ENCODE measurements at regions not wholly inside any gene's neighbourhood (a gene's known extent, or its start where the extent isn't known, plus 50 kb on each side); places are given as distances from the start of the nearest gene placed in this dataset.

DNA sequence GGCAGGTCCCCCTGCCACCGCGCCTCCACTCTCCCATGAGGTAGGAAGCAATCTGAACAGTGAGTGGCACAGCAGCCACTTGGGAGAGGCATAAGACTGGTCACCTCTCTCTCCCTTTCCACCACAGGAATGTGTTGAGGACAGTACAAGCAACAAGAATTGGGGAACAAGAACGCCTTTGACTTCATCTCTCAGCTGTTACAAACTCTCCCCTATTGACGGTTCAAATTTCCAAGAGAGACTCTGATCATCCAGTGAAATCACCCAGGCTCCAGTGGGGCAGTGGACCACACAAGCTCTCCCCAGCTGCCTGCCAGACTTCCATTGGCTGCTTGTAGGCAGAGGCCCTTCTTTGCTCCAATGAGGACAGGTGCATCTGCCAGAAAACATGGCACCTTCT, 249.9 kb upstream of the JUN start:
- no peak overlapping the region for H3K4me3 ChIP-seq (ENCODE audit: low read depth, low read length)
- no peak for DNase-seq (ENCODE audit: low read depth)

GRCh38 chr1:59034925-59035324, 251.1 kb upstream of the JUN start:
- H3K4me3 ChIP-seq (ENCODE audit: low read depth, low read length): no peak overlapping the region
- no peak for DNase-seq (ENCODE audit: low read depth)

DNA sequence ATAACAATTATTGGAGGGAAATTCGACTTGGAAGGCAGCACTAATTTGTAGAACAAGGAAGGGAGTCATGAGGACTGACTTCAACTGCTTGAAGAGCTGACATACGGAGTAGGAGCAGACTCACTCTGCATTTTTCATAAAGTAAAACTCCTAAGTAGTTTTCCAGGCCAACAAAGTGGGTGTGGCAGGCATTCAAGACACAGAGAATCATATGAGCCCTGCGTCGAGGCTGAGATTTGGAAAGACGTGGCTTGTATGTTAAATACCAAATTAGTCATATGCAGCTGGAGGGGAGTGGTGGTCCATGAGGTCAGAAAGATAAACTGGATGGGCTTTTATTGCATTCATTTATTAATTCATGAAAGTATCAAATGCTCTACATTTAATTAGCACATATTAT, 255.7 kb upstream of the JUN start:
- no peak for DNase-seq (ENCODE audit: low read depth)

GRCh38 chr1:59040486-59040885, 256.4 kb upstream of the FGGY start:
- no peak for DNase-seq (ENCODE audit: low read depth)
- no peak overlapping the region for H3K4me3 ChIP-seq (ENCODE audit: low read depth, low read length)

More for the DNA sequence above, 255.7 kb upstream of the JUN start:
- no peak overlapping the region for H3K4me3 ChIP-seq (ENCODE audit: low read depth, low read length)

GRCh38 chr1:59041646-59042277, 255.1 kb upstream of the FGGY start:
- no peak overlapping the region for H3K4me3 ChIP-seq (ENCODE audit: low read depth, low read length)
- peak; percentile 65 for DNase-seq (ENCODE audit: low read depth)

DNA sequence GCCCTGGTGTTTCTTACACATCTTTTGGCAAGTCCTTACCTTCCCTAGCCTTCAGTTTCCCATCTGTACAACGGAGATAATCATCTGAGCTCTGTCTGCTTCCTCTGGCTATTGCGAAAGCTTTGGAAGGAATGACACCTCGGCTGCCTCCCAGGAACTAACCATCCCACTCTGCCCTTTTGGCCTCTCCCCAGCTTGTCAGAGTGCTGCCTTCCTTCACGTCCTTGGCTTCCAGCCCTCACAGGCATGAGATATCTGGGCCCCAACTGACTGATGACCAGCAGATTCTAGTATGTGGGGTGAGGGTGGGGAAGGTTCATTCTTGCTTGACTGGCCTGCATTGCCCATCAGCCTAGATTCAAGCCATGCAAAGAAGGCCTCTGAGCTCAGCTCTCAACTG, 253.1 kb upstream of the FGGY start:
- DNase-seq (ENCODE audit: low read depth): peak; percentile 96
- no peak overlapping the region for H3K4me3 ChIP-seq (ENCODE audit: low read depth, low read length)

DNA sequence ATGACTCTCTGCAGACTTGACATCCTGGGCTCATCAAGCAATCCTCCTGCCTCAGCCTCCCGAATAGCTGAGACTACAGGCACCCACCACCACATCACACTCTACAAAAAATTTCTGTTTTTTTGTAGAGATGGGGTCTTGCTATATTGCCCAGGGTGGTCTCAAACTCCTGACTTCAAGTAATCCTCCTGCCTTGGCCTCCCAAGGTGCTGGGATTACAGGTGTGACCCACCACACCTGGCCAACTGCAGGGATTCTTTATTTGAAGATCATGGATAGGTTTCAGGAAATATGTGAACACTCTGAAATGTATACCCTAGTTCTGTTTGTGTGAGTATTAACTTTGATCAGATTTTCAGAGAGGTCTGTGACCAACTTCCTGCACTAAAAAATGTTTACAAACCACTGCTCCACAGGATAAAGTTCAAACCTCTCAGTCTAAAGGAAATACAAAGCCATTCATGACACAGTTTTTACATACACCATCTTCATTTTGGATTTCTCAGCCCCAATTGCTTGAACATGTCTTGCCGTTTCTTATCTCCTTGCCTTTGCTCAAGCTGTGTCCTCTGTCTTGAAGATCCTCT, 252.3 kb upstream of the FGGY start:
- no peak for DNase-seq (ENCODE audit: low read depth)
- H3K4me3 ChIP-seq (ENCODE audit: low read depth, low read length): no peak overlapping the region

DNA sequence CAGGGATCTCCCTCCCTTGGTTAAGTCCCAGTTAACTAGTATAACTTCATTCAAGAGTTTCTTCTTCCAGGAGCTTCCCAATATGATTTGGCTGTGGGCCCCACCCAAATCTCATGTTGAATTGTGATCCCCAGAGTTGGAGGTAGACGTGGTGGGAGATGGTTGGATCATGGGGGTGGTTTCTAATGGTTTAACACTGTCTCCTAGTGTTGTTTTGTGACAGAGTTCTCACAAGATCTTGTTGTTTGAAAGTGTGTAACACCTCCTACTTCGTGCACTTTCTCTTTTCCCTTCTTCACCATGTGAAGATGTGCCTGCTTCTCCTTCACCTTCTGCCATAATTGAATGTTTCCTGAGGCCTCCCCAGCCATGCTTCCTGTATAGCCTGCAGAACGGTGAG, 251.8 kb upstream of the FGGY start:
- H3K4me3 ChIP-seq (ENCODE audit: low read depth, low read length): no peak overlapping the region
- no peak for DNase-seq (ENCODE audit: low read depth)

GRCh38 chr1:59045636-59046035, 251.3 kb upstream of the FGGY start:
- H3K4me3 ChIP-seq (ENCODE audit: low read depth, low read length): no peak overlapping the region
- no peak for DNase-seq (ENCODE audit: low read depth)

GRCh38 chr1:59046134-59046533, 250.8 kb upstream of the FGGY start:
- H3K4me3 ChIP-seq (ENCODE audit: low read depth, low read length): no peak overlapping the region
- no peak for DNase-seq (ENCODE audit: low read depth)

DNA sequence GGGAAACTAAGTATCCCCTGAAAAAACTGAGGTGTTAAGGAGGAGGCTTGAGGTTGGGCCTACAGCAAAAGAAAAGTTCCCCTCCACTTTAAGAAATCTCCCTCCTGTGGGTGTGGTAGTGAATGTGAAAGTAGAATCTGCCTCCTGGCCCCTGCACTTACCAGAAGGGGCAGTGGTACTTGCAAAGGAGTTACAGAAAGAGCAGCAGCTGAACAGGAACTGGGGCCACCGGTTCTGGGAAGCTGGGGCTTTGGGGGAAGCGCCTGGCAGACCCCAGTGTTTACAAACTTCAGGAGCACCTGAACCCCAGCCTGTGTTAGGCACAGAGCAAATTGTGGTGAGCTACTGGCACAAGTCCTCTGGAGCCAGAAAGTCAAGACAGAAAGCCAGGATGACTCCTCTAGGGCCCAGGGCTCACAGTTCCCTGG, 250.2 kb upstream of the FGGY start:
- DNase-seq (ENCODE audit: low read depth): no peak
- no peak overlapping the region for H3K4me3 ChIP-seq (ENCODE audit: low read depth, low read length)

GRCh38 chr1:59051007-59051406, 245.9 kb upstream of the FGGY start:
- no peak overlapping the region for H3K4me3 ChIP-seq (ENCODE audit: low read depth, low read length)
- no peak for DNase-seq (ENCODE audit: low read depth)

DNA sequence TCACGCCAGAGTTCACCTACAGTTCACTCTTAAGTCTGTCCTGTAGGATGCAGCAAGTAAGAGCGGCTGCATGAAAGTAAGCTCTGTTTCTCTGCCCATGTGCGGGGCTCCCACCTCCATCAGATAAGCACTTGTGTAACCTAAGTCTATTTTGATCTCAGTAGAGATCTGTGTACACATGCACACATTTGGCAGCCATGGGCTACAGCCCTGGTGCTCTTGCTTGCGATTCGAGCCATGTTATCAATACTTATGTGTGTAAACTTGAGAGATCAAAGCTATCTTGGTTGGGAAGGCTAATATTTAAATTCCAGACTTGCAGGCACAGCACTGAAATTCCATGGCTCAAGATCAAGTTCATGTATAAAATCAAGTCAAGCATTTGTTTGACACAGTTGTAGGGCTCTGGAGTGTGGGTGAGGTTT, 244.7 kb upstream of the FGGY start:
- no peak for DNase-seq (ENCODE audit: low read depth)
- H3K4me3 ChIP-seq (ENCODE audit: low read depth, low read length): no peak overlapping the region

DNA sequence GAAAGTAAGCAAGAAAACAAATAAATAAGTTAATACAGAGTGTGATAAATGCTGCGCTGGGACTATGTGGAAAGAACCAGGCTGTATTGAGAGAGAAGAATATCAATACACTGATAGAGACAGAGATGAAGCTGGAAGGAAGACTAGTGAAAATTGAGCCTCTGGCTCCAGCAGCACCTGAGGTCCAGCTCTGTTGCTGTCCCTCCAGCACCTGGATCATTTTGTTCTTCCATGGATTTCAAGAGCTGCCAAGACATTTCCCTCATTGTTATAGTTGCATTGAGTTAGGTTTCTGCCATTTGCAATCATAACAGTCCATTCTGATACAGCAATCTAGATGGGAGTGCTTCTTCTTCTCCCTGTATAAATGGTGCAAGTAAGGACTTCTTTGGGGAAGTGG, 242.7 kb upstream of the FGGY start:
- H3K4me3 ChIP-seq (ENCODE audit: low read depth, low read length): no peak overlapping the region
- no peak for DNase-seq (ENCODE audit: low read depth)

GRCh38 chr1:59055908-59056719, 240.8 kb upstream of the FGGY start:
- H3K4me3 ChIP-seq (ENCODE audit: low read depth, low read length): no peak overlapping the region
- no peak for DNase-seq (ENCODE audit: low read depth)

GRCh38 chr1:59057211-59057694, 239.6 kb upstream of the FGGY start:
- H3K4me3 ChIP-seq (ENCODE audit: low read depth, low read length): no peak overlapping the region
- DNase-seq (ENCODE audit: low read depth): peak; percentile 95

- H3K4me3 ChIP-seq (ENCODE audit: low read depth, low read length): no peak overlapping the region
- no peak for DNase-seq (ENCODE audit: low read depth)
These were observed 239.1 kb upstream of the FGGY start for GRCh38 chr1:59057796-59058195.

DNA sequence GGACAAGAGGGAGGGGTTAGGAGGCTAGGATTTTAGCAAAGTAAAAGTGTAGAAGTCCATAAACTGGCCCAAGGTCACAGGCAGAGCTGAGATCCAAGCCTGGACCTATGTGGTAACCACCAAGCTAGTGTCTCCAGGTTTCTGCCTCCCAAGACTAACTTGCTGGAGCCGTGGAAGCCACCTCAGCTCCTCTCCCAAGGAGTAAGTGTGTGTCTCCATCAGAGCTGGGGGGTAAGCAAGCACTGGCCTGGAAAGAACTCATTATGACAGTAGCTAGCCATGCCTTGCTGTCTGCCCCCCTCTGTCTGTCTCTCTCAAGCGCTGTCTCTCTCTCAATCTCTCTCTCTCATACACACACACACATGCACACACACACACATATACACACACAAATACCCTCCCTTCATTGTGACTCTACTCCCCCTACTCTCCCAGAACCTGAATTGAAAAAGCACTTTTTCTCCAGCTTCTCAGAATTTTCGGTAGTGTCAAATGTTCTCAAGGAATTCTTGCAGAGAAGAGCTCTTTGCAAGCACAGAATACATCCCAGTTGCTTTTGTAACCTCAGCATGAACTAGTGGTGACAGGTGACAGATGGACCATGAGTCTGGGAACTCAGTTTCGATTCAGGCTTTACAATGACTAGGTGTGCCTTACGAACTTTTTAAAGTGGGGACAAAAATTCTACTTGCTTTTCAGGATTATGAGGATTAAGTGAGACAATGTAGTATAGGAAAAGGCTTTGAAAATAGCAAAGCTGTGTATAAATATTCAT, 238.0 kb upstream of the FGGY start:
- DNase-seq (ENCODE audit: low read depth): no peak
- no peak overlapping the region for H3K4me3 ChIP-seq (ENCODE audit: low read depth, low read length)

DNA sequence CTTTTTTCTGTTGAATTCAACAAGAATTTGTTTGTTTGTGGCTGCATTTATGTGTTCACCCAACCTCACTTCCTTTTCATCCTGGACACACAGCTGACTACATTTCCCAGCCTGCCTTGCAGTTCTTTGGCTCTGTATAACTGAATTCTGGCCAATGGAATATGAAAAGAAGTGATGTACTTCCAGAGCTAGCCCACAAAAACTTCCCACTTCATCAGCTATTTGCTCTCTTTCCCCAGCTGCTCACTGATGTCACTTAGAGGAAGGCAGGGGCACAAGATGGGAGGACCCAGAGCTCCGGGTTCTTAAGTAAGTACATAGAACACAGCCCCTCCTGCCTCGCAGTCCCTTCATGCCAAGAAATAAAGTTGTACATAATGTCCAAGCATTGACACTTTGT, 235.0 kb upstream of the FGGY start:
- peak overlapping the region; percentile 44 for H3K4me3 ChIP-seq (ENCODE audit: low read depth, low read length)
- peak; percentile 87 for DNase-seq (ENCODE audit: low read depth)

GRCh38 chr1:59062743-59063142, 234.2 kb upstream of the FGGY start:
- DNase-seq (ENCODE audit: low read depth): no peak
- H3K4me3 ChIP-seq (ENCODE audit: low read depth, low read length): no peak overlapping the region
